OCI-LY3 (cell line): ENCODE measurements at regions not wholly inside any gene's neighbourhood (a gene's known extent, or its start where the extent isn't known, plus 50 kb on each side); places are given as distances from the start of the nearest gene placed in this dataset.

Source experiments
- EZH2phosphoT487 ChIP-seq: fragments of 200-600 bp; shearing (Covaris generic); IDR thresholded peaks from 2 replicates; pipeline ENCODE4 v1.6.1; 2018; ENCODE audit warnings: antibody characterized with exemption, mixed run types, low read depth
- TF ChIP-seq, protein P1 (sequence below): fragments of 200-600, 300-600 bp; sonication (generic); IDR thresholded peaks from 2 replicates; pipeline ENCODE4 v1.5.1; 2014; ENCODE audit warnings: antibody characterized with exemption, low read length, low read depth

DNA sequence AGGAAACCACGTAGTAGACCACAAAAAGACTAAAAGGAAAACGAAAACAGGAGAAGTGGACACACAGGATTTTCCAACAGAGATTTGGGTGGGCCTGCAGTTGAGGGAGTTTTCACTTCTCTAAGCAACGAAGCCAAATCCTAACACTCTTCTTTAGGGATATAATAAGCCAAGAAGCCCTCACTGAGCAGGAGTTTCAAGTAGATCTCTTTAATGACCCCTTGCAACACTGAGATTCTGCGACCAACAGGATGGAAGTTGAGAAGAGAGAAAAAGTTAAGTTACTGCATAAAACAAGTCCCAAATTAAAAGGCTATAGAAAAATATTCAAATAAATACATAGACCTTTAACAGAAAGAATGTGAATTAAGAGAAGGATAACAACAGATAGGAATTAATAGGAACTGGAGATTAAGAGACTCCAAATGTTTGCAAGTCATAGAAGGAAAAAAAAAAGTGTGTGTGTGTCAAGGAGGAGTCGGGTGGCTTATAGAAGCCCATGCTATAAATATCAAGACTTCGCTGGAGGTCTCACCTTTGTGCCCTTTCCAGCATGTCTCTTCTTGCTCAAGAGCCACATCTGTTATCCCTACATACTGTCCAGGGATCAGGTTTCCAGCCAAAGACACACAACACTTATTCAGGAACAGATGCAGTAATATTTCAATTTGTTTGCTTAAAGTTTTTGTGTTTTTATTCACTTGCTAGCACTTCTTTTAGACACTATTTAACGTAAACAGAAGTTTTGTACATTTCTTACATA is 69.4 kb upstream of the ARHGAP28 start:
- TF ChIP-seq, protein P1, sequence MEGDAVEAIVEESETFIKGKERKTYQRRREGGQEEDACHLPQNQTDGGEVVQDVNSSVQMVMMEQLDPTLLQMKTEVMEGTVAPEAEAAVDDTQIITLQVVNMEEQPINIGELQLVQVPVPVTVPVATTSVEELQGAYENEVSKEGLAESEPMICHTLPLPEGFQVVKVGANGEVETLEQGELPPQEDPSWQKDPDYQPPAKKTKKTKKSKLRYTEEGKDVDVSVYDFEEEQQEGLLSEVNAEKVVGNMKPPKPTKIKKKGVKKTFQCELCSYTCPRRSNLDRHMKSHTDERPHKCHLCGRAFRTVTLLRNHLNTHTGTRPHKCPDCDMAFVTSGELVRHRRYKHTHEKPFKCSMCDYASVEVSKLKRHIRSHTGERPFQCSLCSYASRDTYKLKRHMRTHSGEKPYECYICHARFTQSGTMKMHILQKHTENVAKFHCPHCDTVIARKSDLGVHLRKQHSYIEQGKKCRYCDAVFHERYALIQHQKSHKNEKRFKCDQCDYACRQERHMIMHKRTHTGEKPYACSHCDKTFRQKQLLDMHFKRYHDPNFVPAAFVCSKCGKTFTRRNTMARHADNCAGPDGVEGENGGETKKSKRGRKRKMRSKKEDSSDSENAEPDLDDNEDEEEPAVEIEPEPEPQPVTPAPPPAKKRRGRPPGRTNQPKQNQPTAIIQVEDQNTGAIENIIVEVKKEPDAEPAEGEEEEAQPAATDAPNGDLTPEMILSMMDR, result no peak
- no peak for TF ChIP-seq EZH2phosphoT487
